ENCODE measurements at regions not wholly inside any gene's neighbourhood (a gene's known extent, or its start where the extent isn't known, plus 50 kb on each side); places are given as distances from the start of the nearest gene placed in this dataset.
"Not testable (repeated sequence)": the region's sequence is repeated elsewhere in the genome, so short reads cannot be mapped to it uniquely, and the experiment has no call there.

GRCh38 chr4:1536579-1537409 lies 130.6 kb upstream of the NKX1-1 start:
- no peak for DNase-seq (ENCODE audit: low read depth)
- in situ Hi-C loops (cut with HindIII; ENCODE audit: low pct_unique_long_range_greater_than_20kb, low sequenced_read_pairs) = no loop called here

- in situ Hi-C loops (cut with HindIII; ENCODE audit: low pct_unique_long_range_greater_than_20kb, low sequenced_read_pairs) = no loop called here
Measured at GRCh38 chr4:1535926-1536578, 129.8 kb upstream of the NKX1-1 start.

GRCh38 chr4:1534876-1535526 lies 128.8 kb upstream of the NKX1-1 start:
- no peak for DNase-seq (ENCODE audit: low read depth)
- in situ Hi-C loops (cut with HindIII; ENCODE audit: low pct_unique_long_range_greater_than_20kb, low sequenced_read_pairs) = no loop called here

More at GRCh38 chr4:1535926-1536578, 129.8 kb upstream of the NKX1-1 start:
- DNase-seq (ENCODE audit: low read depth) = no peak

GRCh38 chr4:1534095-1534872 lies 128.0 kb upstream of the NKX1-1 start:
- in situ Hi-C loops (cut with HindIII; ENCODE audit: low pct_unique_long_range_greater_than_20kb, low sequenced_read_pairs) = no loop called here
- no peak for DNase-seq (ENCODE audit: low read depth)

- in situ Hi-C loops (cut with HindIII; ENCODE audit: low pct_unique_long_range_greater_than_20kb, low sequenced_read_pairs) = no loop called here
- no peak for DNase-seq (ENCODE audit: low read depth)
Measured at GRCh38 chr4:1533501-1534064, 127.3 kb upstream of the NKX1-1 start.

GRCh38 chr4:1532549-1533395 lies 126.5 kb upstream of the NKX1-1 start:
- in situ Hi-C loops (cut with HindIII; ENCODE audit: low pct_unique_long_range_greater_than_20kb, low sequenced_read_pairs) = no loop called here
- DNase-seq (ENCODE audit: low read depth) = no peak

- no peak for DNase-seq (ENCODE audit: low read depth)
- in situ Hi-C loops (cut with HindIII; ENCODE audit: low pct_unique_long_range_greater_than_20kb, low sequenced_read_pairs) = no loop called here
Measured at GRCh38 chr4:1531683-1532548, 125.7 kb upstream of the NKX1-1 start.

- DNase-seq (ENCODE audit: low read depth) = no peak
- in situ Hi-C loops (cut with HindIII; ENCODE audit: low pct_unique_long_range_greater_than_20kb, low sequenced_read_pairs) = no loop called here
Measured at GRCh38 chr4:1530356-1530755, 124.1 kb upstream of the NKX1-1 start.

GRCh38 chr4:1524761-1525160 lies 118.5 kb upstream of the NKX1-1 start:
- no peak for DNase-seq (ENCODE audit: low read depth)
- in situ Hi-C loops (cut with HindIII; ENCODE audit: low pct_unique_long_range_greater_than_20kb, low sequenced_read_pairs) = no loop called here

GRCh38 chr4:1523907-1524636 lies 117.8 kb upstream of the NKX1-1 start:
- in situ Hi-C loops (cut with HindIII; ENCODE audit: low pct_unique_long_range_greater_than_20kb, low sequenced_read_pairs) = no loop called here
- no peak for DNase-seq (ENCODE audit: low read depth)

GRCh38 chr4:1523506-1523905 lies 117.3 kb upstream of the NKX1-1 start:
- in situ Hi-C loops (cut with HindIII; ENCODE audit: low pct_unique_long_range_greater_than_20kb, low sequenced_read_pairs) = no loop called here
- DNase-seq (ENCODE audit: low read depth) = no peak

GRCh38 chr4:1523033-1523432 lies 116.8 kb upstream of the NKX1-1 start:
- no peak for DNase-seq (ENCODE audit: low read depth)

GRCh38 chr4:1522606-1523005 lies 116.4 kb upstream of the NKX1-1 start:
- DNase-seq (ENCODE audit: low read depth) = no peak
- in situ Hi-C loops (cut with HindIII; ENCODE audit: low pct_unique_long_range_greater_than_20kb, low sequenced_read_pairs) = no loop called here

More at GRCh38 chr4:1523033-1523432, 116.8 kb upstream of the NKX1-1 start:
- in situ Hi-C loops (cut with HindIII; ENCODE audit: low pct_unique_long_range_greater_than_20kb, low sequenced_read_pairs) = no loop called here

- in situ Hi-C loops (cut with HindIII; ENCODE audit: low pct_unique_long_range_greater_than_20kb, low sequenced_read_pairs) = no loop called here
- no peak for DNase-seq (ENCODE audit: low read depth)
Measured at GRCh38 chr4:1521821-1522361, 115.6 kb upstream of the NKX1-1 start.

GRCh38 chr4:1520795-1521576 lies 114.7 kb upstream of the NKX1-1 start:
- DNase-seq (ENCODE audit: low read depth) = peak; percentile 84
- in situ Hi-C loops (cut with HindIII; ENCODE audit: low pct_unique_long_range_greater_than_20kb, low sequenced_read_pairs) = not testable (repeated sequence)

Data from Caki2 (cell line).